ENCODE measurements at regions not wholly inside any gene's neighbourhood (a gene's known extent, or its start where the extent isn't known, plus 50 kb on each side); places are given as distances from the start of the nearest gene placed in this dataset.
"Not testable (repeated sequence)": the region's sequence is repeated elsewhere in the genome, so short reads cannot be mapped to it uniquely, and the experiment has no call there.

- TF ChIP-seq CTCF (conservative IDR thresholded peaks at IDR 0.05; ENCODE audit: low read depth, low read length), result no peak
- DNase-seq (ENCODE audit: low read depth), result no peak
- no peak overlapping the region for H3K4me3 ChIP-seq (ENCODE audit: low read depth, low read length)
These were observed 112.9 kb downstream of the FCRL5 start for GRCh38 chr1:157439302-157439954.

- no peak overlapping the region for H3K4me3 ChIP-seq (ENCODE audit: low read depth, low read length)
- no peak for TF ChIP-seq CTCF (conservative IDR thresholded peaks at IDR 0.05; ENCODE audit: low read depth, low read length)
- DNase-seq (ENCODE audit: low read depth), result no peak
These were observed 113.7 kb downstream of the FCRL5 start for GRCh38 chr1:157438613-157439012.

- DNase-seq (ENCODE audit: low read depth), result no peak
- no peak overlapping the region for H3K4me3 ChIP-seq (ENCODE audit: low read depth, low read length)
- no peak for TF ChIP-seq CTCF (conservative IDR thresholded peaks at IDR 0.05; ENCODE audit: low read depth, low read length)
These were observed 114.2 kb downstream of the FCRL5 start for GRCh38 chr1:157438146-157438545.

- DNase-seq (ENCODE audit: low read depth), result no peak
- no peak overlapping the region for H3K4me3 ChIP-seq (ENCODE audit: low read depth, low read length)
- no peak for TF ChIP-seq CTCF (conservative IDR thresholded peaks at IDR 0.05; ENCODE audit: low read depth, low read length)
These were observed 115.0 kb downstream of the FCRL5 start for GRCh38 chr1:157437296-157437695.

GRCh38 chr1:157431751-157432150 is 120.6 kb downstream of the FCRL5 start:
- no peak overlapping the region for H3K4me3 ChIP-seq (ENCODE audit: low read depth, low read length)
- no peak for DNase-seq (ENCODE audit: low read depth)
- TF ChIP-seq CTCF (conservative IDR thresholded peaks at IDR 0.05; ENCODE audit: low read depth, low read length), result no peak

- no peak for TF ChIP-seq CTCF (conservative IDR thresholded peaks at IDR 0.05; ENCODE audit: low read depth, low read length)
- no peak for DNase-seq (ENCODE audit: low read depth)
- H3K4me3 ChIP-seq (ENCODE audit: low read depth, low read length), result no peak overlapping the region
These were observed 122.6 kb downstream of the FCRL5 start for GRCh38 chr1:157429601-157430240.

- H3K4me3 ChIP-seq (ENCODE audit: low read depth, low read length); DNase-seq (ENCODE audit: low read depth): not testable (repeated sequence)
These were observed 128.6 kb downstream of the FCRL5 start for GRCh38 chr1:157423764-157424163.
